ENCODE measurements at regions not wholly inside any gene's neighbourhood (a gene's known extent, or its start where the extent isn't known, plus 50 kb on each side); places are given as distances from the start of the nearest gene placed in this dataset.

DNA sequence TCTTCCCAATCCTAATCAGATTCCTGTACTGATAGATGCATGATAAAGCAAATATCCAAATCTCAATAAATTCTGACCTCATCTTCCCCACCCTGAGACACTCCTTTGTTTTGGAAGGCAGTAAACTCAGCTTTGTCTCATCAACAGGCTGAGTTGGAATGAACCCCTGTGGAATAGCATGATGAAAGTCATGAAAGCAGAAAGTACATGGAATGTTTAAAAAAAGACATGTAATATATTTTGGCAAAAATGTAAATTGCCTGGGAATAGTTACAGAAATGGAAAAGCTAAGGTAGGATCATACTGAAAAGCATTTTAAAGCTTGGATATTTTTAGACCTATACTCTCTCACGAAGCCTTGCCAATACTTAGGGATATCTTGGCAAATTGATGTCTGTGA, 468.7 kb upstream of the CDH7 start:
- 0% methylated on average over 1 of the region's 1 CpG for WGBS (ENCODE audit: insufficient coverage, low coverage, missing lambda C conversion rate)
- BruUV-seq (replicated peaks), result no TSS peak
- no peaks in the 10 kb centered on the region for H3K9me3 ChIP-seq (replicated peaks; ENCODE audit: control insufficient read depth, insufficient read depth, low read depth, low read length)
- H3K4me3 ChIP-seq, result no peak overlapping the region
- H3K27me3 ChIP-seq (ENCODE audit: control insufficient read depth in 2 of 2, insufficient read depth in 2 of 2, low read length in 2 of 2), result no peaks in the 10 kb centered on the region
- ChIA-PET CTCF (ENCODE audit: low intra/inter-chr PET ratio) (no interaction called here), POLR2A (no interaction called here)
- no peaks in the 10 kb centered on the region for H3K79me2 ChIP-seq (ENCODE audit: control insufficient read depth, insufficient read depth, low read length)
- no peaks in the 10 kb centered on the region for H3K9me1 ChIP-seq (ENCODE audit: control insufficient read depth, insufficient read depth, low read length)
- FAIRE-seq, result no peak
- no peaks in the 10 kb centered on the region for H3K4me1 ChIP-seq (replicated peaks in 1 of 2; ENCODE audit: control insufficient read depth in 2 of 2, insufficient read depth in 2 of 2, low read length in 2 of 2)
- intact Hi-C loops (cut with micrococcal nuclease) (no loop called here), in situ Hi-C loops (cut with MboI) (no loop called here)
- no peaks in the 10 kb centered on the region for H3K36me3 ChIP-seq (ENCODE audit: control insufficient read depth, insufficient read depth, low read length)
- no peak overlapping the region for H3K27ac ChIP-seq (ENCODE audit: extremely low read depth, low read depth, low read length)
- H4K20me1 ChIP-seq (replicated peaks; ENCODE audit: control insufficient read depth, insufficient read depth, low read length), result no peaks in the 10 kb centered on the region
- TF ChIP-seq, protein P1, sequence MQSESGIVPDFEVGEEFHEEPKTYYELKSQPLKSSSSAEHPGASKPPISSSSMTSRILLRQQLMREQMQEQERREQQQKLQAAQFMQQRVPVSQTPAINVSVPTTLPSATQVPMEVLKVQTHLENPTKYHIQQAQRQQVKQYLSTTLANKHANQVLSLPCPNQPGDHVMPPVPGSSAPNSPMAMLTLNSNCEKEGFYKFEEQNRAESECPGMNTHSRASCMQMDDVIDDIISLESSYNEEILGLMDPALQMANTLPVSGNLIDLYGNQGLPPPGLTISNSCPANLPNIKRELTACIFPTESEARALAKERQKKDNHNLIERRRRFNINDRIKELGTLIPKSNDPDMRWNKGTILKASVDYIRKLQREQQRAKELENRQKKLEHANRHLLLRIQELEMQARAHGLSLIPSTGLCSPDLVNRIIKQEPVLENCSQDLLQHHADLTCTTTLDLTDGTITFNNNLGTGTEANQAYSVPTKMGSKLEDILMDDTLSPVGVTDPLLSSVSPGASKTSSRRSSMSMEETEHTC (IDR thresholded peaks at IDR 0.05), result no peak
- no peak for TF ChIP-seq DACH1 (IDR thresholded peaks at IDR 0.05; ENCODE audit: partially characterized antibody)
- TF ChIP-seq CBX1 (IDR thresholded peaks at IDR 0.05; ENCODE audit: low read depth), result no peak
- TF ChIP-seq POLR3G (IDR thresholded peaks at IDR 0.05; ENCODE audit: extremely low read depth, insufficient read length, insufficient replicate concordance), result no peak
- TF ChIP-seq, protein P2, sequence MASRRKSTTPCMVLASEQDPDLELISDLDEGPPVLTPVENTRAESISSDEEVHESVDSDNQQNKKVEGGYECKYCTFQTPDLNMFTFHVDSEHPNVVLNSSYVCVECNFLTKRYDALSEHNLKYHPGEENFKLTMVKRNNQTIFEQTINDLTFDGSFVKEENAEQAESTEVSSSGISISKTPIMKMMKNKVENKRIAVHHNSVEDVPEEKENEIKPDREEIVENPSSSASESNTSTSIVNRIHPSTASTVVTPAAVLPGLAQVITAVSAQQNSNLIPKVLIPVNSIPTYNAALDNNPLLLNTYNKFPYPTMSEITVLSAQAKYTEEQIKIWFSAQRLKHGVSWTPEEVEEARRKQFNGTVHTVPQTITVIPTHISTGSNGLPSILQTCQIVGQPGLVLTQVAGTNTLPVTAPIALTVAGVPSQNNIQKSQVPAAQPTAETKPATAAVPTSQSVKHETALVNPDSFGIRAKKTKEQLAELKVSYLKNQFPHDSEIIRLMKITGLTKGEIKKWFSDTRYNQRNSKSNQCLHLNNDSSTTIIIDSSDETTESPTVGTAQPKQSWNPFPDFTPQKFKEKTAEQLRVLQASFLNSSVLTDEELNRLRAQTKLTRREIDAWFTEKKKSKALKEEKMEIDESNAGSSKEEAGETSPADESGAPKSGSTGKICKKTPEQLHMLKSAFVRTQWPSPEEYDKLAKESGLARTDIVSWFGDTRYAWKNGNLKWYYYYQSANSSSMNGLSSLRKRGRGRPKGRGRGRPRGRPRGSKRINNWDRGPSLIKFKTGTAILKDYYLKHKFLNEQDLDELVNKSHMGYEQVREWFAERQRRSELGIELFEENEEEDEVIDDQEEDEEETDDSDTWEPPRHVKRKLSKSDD (conservative IDR thresholded peaks at IDR 0.05; ENCODE audit: low read length), result no peak
- TF ChIP-seq IRF2 (CRISPR knock-in tag; IDR thresholded peaks at IDR 0.05), result no peak
- no peak for TF ChIP-seq NFIC (IDR thresholded peaks at IDR 0.05)
- TF ChIP-seq, protein P3, sequence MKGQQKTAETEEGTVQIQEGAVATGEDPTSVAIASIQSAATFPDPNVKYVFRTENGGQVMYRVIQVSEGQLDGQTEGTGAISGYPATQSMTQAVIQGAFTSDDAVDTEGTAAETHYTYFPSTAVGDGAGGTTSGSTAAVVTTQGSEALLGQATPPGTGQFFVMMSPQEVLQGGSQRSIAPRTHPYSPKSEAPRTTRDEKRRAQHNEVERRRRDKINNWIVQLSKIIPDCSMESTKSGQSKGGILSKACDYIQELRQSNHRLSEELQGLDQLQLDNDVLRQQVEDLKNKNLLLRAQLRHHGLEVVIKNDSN (CRISPR knock-in tag; IDR thresholded peaks at IDR 0.05), result no peak
- no peak for ATAC-seq
- DNase-seq (ENCODE audit: extremely low read depth in 1 of 4, low spot score in 3 of 4), result no peak
- no peak overlapping the region for H3K4me2 ChIP-seq (ENCODE audit: insufficient read depth, low read length)
- no peak overlapping the region for H2AFZ ChIP-seq (ENCODE audit: low read depth, low read length)
- no peak overlapping the region for H3K9ac ChIP-seq (ENCODE audit: insufficient read depth in 1 of 2, low read depth in 2 of 2, low read length in 2 of 2)

Data from K562 (cell line).